ENCODE measurements at regions not wholly inside any gene's neighbourhood (a gene's known extent, or its start where the extent isn't known, plus 50 kb on each side); places are given as distances from the start of the nearest gene placed in this dataset.
"Not testable (repeated sequence)": the region's sequence is repeated elsewhere in the genome, so short reads cannot be mapped to it uniquely, and the experiment has no call there.

GRCh38 chr1:234775477-234776246 lies 165.7 kb upstream of the IRF2BP2 start:
- ChIA-PET CTCF (interaction anchor here (0.5 to 1.4 kb wide), 4 partner anchors 59 to 307 kb away, joined by 3 read pairs; no protein-coding TSS in a partner anchor), POLR2A (interaction anchor here (1.1 kb wide), 1 partner anchor 236 kb away, joined by 3 read pairs; no protein-coding TSS in a partner anchor)

GRCh38 chr1:234774971-234775370 lies 165.0 kb upstream of the IRF2BP2 start:
- POLR2A ChIA-PET, result no interaction called here

GRCh38 chr1:234773936-234774677 lies 164.1 kb upstream of the IRF2BP2 start:
- CTCF ChIA-PET, result interaction anchor here (1.4 kb wide), 1 partner anchor 162 kb away, joined by 3 read pairs; no protein-coding TSS in a partner anchor
- POLR2A ChIA-PET, result no interaction called here

More at GRCh38 chr1:234774971-234775370, 165.0 kb upstream of the IRF2BP2 start:
- CTCF ChIA-PET, result interaction anchor here (1.4 kb wide), 2 partner anchors 163 to 308 kb away, joined by 3 read pairs; no protein-coding TSS in a partner anchor

GRCh38 chr1:234772345-234773147 lies 162.6 kb upstream of the IRF2BP2 start:
- POLR2A ChIA-PET, result interaction anchor here (0.5 to 1.4 kb wide), 8 partner anchors 9 to 305 kb away, joined by 3 to 15 read pairs (median 4); no protein-coding TSS in a partner anchor
- CTCF ChIA-PET, result interaction anchor here (0.6 to 1.3 kb wide), 2 partner anchors 47 to 108 kb away, joined by 3 to 4 read pairs; no protein-coding TSS in a partner anchor

GRCh38 chr1:234771642-234772344 lies 161.8 kb upstream of the IRF2BP2 start:
- CTCF ChIA-PET, result interaction anchor here (0.7 to 1.3 kb wide), 2 partner anchors 15 to 46 kb away, joined by 3 to 4 read pairs; no protein-coding TSS in a partner anchor
- POLR2A ChIA-PET, result interaction anchor here (1.0 to 1.4 kb wide), 3 partner anchors 71 to 306 kb away, joined by 4 to 15 read pairs (median 6); no protein-coding TSS in a partner anchor

- POLR2A ChIA-PET, result interaction anchor here (0.6 to 1.4 kb wide), 2 partner anchors 47 to 156 kb away, joined by 3 to 4 read pairs; no protein-coding TSS in a partner anchor
- CTCF ChIA-PET, result interaction anchor here (0.7 to 1.3 kb wide), 2 partner anchors 14 to 45 kb away, joined by 3 to 4 read pairs; no protein-coding TSS in a partner anchor
Measured at GRCh38 chr1:234770924-234771540, 161.1 kb upstream of the IRF2BP2 start.

- POLR2A ChIA-PET, result interaction anchor here (0.6 kb wide), 1 partner anchor 46 kb away, joined by 3 read pairs; no protein-coding TSS in a partner anchor
- CTCF ChIA-PET, result interaction anchor here (0.6 kb wide), 1 partner anchor 76 kb away, joined by 3 read pairs; no protein-coding TSS in a partner anchor
Measured at GRCh38 chr1:234769986-234770795, 160.2 kb upstream of the IRF2BP2 start.

- CTCF ChIA-PET, result interaction anchor here (1.6 kb wide), 1 partner anchor 314 kb away, joined by 3 read pairs; no protein-coding TSS in a partner anchor
- POLR2A ChIA-PET, result no interaction called here
Measured at GRCh38 chr1:234769284-234769985, 159.5 kb upstream of the IRF2BP2 start.

- CTCF ChIA-PET, result interaction anchor here (1.0 to 1.6 kb wide), 2 partner anchors 17 to 315 kb away, joined by 3 read pairs; no protein-coding TSS in a partner anchor
- POLR2A ChIA-PET, result no interaction called here
Measured at GRCh38 chr1:234768569-234769283, 158.7 kb upstream of the IRF2BP2 start.

GRCh38 chr1:234768171-234768568 lies 158.2 kb upstream of the IRF2BP2 start:
- ChIA-PET POLR2A (no interaction called here), CTCF (interaction anchor here (0.7 to 1.6 kb wide), 3 partner anchors 17 to 316 kb away, joined by 3 read pairs; no protein-coding TSS in a partner anchor)

- ChIA-PET POLR2A (no interaction called here), CTCF (no interaction called here)
Measured at GRCh38 chr1:234765672-234766071, 155.7 kb upstream of the IRF2BP2 start.

GRCh38 chr1:234765181-234765580 lies 155.2 kb upstream of the IRF2BP2 start:
- CTCF ChIA-PET, result no interaction called here
- POLR2A ChIA-PET, result no interaction called here

- CTCF ChIA-PET, result no interaction called here
Measured at GRCh38 chr1:234763910-234764309, 153.9 kb upstream of the IRF2BP2 start.

GRCh38 chr1:234763367-234763766 lies 153.4 kb upstream of the IRF2BP2 start:
- POLR2A ChIA-PET, result interaction anchor here (1.1 kb wide), 1 partner anchor 10 kb away, joined by 3 read pairs; no protein-coding TSS in a partner anchor

More at GRCh38 chr1:234763910-234764309, 153.9 kb upstream of the IRF2BP2 start:
- POLR2A ChIA-PET, result interaction anchor here (1.1 kb wide), 1 partner anchor 9 kb away, joined by 3 read pairs; no protein-coding TSS in a partner anchor

GRCh38 chr1:234762127-234762526 lies 152.1 kb upstream of the IRF2BP2 start:
- CTCF ChIA-PET, result not testable (repeated sequence)

More at GRCh38 chr1:234763367-234763766, 153.4 kb upstream of the IRF2BP2 start:
- CTCF ChIA-PET, result no interaction called here

GRCh38 chr1:234760303-234760723 lies 150.3 kb upstream of the IRF2BP2 start:
- POLR2A ChIA-PET, result no interaction called here

More at GRCh38 chr1:234762127-234762526, 152.1 kb upstream of the IRF2BP2 start:
- POLR2A ChIA-PET, result not testable (repeated sequence)

More at GRCh38 chr1:234760303-234760723, 150.3 kb upstream of the IRF2BP2 start:
- CTCF ChIA-PET, result no interaction called here

Measured in activated CD8-positive, alpha-beta memory T cell treated with anti-CD3 and anti-CD28 coated beads for 36 hours (primary cell).